Middle frontal gyrus (tissue), 1 donor: ENCODE measurements at regions not wholly inside any gene's neighbourhood (a gene's known extent, or its start where the extent isn't known, plus 50 kb on each side); places are given as distances from the start of the nearest gene placed in this dataset.
"Not testable (repeated sequence)": the region's sequence is repeated elsewhere in the genome, so short reads cannot be mapped to it uniquely, and the experiment has no call there.

Experiments
- DNase-seq: peaks from one replicate; pipeline ENCODE4 v3.0.0-alpha.2; 2015; ENCODE audit warnings: low spot score; ENCODE audit errors: extremely low spot score

DNA sequence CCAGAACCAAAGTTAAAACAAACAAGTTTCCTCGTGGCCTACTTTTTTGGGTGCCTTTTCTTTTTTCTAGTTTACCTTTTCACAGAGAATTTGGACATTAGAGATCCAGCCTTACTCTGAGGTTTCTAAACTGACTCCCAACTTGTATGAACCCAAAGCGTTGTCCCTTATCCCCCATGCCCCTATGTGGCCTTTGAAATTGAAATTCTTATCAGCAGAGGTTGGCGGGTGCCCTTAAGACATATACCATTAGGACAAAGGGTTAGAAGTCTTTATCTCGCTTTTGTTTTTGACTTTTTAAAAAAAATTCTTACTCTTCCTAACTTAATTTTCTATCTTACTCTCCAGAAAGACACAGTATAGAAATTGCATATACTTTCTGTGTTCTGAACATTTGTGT, 76.3 kb upstream of the C7orf33 start:
- no peak for DNase-seq

DNA sequence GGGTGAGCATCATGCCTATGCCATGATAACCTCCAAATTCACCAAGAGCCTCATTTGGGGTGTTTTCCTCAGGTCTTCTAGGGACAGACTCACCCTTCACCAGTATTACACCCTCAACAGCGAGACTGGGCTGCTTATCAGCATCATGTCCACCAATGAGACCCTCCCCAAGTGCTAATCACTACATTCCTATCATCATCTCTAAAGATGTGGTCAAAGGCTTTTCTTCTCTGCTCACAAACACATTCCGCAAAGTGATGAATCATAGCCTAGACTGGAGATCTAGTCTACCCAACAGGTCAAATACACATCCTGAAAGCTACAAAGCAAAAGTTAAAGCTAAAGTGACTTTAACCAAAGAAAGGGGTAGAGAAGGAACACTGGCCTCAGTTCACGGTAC, 75.3 kb upstream of the C7orf33 start:
- no peak for DNase-seq

DNA sequence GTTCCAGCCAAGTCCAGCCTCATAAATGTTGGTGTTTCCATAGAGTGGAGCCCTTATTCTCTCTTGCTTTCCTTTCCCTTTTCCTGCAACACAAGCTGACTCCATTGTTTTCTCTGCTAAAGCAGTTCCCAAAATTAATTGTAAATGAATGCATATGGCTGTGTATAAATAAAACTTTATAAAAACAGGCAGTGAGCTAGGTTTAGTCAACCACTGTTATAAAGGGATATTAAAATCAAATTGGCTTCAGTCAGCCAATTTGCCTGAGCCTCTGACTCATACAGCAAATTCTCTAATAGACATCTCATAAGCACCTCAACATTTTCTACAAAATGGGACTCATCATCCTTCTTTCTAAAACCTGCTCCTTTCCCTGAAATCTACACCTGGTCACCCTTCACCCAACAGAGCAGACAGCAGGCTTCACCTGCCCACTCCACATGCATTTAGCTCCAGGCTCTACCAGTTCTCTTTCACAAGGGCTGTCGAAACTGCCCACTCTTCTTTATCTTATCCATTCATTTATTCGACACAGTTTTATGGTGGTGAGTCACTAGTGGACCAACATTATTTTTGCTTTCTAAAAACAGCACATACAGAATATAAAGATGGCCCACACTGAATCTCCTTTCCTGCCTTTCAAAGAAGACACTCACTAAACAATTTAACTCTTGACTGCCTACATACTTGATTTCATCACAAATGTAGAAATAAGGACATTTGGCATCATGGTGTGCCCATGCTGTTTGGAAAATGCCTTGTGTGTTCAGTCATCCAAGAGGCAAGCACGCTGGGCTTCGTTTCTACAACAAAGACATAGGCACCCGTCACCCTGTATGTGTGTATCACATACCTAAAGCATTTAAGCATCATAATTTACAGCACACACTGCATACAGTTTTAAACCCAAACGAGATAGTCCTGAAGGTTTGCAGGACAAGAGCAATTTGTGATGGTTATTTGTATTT, 74.6 kb upstream of the C7orf33 start:
- no peak for DNase-seq

DNA sequence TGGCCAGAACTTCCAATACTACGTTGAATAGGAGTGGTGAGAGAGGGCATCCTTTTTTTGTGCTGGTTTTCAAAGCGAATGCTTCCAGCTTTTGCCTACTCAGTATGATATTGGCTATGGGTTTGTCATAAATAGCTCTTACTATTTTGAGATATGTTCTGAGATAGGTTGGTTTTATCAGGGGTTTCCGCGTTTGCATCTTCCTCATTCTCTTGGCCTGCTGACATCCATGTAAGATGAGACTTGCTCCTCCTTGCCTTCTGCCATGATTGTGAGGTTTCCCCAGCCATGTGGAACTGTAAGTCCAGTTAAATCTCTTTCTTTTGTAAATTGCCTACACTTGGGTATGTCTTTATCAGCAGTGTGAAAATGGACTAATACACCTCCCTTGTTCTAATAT, 71.2 kb upstream of the C7orf33 start:
- DNase-seq = not testable (repeated sequence)

DNA sequence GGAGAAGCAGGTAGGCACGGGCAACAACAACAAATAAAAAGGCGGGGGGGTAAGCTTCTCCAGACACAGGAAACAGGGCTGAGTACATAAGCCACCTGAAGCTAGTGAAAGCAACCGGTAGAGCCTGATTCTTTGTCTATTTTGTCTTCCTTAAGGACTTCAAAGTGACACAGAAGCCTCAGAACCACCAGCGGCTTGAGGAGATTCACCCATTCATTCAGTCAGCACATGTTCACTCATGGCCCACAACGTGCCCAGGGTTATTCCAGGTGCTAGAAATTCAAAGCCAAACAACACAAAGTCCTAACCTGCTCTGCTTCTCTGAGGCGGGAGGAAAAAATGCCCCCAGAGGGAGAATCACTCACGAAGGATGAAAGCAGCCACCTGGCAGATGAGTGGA, 69.3 kb upstream of the C7orf33 start:
- no peak for DNase-seq

DNA sequence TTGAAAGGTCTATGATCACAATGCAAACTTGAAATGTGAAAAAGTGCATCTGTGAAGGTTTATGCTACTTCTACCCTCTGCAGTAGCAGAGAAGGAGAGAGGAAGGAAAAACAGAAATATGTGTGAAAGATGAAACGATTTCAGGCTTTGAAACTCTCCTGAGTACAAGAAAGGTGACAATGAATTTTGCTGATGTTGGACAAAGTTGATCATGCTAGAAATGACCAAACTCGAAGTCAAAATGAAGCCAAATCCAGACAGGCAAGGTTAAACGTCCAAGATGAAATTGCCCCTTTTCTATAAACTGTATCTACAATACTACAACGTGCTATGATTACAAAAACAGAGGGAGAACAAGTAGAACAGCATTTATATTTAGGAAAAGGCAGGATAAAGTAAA, 67.0 kb upstream of the C7orf33 start:
- DNase-seq = no peak

DNA sequence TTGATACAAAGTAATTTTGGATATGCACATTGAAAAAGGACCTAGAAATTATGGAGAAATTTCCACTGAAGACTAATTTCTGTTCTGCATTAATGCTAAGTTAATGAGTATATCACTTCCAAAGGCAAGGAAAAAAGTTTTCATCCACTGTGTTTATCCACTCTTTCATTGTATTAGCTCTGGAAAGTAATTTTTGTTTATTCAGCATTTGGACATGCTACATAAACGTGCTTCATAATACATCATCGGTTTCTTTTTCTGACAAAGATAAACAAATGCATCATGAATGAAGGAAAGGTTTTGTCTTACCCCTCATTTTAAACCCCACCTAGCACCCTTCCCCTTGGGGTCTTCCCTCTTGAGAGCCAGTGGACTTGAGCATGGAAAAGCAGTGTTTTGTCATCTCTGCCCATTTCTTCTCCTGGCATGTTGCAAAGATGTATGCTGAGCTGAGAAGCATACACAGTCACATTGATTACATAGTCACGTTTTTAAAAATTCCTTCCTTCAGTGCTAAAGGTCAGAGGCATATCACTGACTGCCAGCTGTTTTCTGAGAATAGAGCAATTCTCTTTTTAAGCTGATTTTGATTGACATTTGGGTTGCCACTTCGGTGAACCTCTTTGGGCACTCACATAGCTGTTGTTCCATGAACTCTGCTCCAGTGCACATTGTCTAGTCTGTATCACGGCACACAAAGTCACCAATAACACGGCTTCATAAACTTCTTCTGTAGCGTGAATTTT, 65.9 kb upstream of the C7orf33 start:
- DNase-seq = no peak

DNA sequence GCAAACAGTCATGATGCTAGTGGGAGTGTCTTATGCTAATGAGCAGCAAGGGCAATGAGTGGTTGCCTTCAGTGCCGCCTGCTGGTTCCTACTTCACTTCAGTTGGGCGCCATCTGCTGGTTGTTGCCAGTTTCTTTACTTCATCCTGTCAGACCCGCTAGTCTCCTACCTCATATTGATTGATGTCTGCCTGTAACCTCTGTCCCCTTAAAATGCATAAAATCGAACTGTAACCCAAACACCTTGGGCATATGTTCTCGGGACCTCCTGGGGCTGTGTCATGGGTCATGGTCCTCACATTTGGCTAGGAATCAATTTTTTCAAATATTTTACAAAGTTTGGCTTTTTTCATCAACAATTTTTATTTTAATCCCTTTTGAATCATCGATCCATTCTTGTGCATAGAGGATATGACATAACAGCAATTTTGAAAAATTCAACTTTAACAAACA, 62.8 kb upstream of the C7orf33 start:
- DNase-seq = peak; percentile 6

DNA sequence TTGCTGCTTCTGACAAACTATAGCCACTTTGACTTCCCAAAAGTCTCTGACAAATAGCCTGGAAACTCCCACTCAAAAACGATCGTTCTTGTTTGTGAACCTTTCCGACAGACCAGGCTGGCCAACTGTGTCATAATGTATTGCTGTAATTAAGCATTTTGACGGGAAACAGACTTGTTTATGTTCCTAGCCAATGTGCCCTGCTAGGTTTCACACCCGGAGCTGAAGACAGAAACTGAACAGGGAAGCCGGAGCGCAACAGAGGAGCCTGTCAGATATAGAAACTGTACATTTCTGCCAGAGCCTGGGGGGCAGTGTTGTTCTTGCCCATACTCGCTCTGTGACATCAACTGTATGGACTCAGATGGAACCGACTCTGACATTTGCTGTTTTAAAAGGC, 55.3 kb upstream of the C7orf33 start:
- no peak for DNase-seq

DNA sequence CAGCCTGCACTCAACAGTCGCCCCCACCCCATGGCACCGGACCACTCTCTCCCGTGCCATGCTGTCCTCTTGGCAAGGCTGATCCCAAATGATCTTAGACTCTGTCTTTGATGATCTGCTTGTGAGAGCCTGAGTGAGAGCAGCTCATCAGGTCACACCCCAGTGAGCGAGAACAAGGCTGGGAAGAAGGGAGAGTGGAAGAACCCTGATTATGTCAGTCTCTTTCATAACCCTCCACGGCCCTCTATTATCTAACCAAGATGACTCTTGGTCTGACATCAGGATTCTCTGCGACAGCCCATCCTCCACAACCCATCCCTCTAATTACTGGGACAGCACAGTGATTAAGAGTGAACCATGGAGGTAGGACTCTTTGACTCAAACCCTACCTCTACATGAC, 53.1 kb upstream of the C7orf33 start:
- DNase-seq = no peak

DNA sequence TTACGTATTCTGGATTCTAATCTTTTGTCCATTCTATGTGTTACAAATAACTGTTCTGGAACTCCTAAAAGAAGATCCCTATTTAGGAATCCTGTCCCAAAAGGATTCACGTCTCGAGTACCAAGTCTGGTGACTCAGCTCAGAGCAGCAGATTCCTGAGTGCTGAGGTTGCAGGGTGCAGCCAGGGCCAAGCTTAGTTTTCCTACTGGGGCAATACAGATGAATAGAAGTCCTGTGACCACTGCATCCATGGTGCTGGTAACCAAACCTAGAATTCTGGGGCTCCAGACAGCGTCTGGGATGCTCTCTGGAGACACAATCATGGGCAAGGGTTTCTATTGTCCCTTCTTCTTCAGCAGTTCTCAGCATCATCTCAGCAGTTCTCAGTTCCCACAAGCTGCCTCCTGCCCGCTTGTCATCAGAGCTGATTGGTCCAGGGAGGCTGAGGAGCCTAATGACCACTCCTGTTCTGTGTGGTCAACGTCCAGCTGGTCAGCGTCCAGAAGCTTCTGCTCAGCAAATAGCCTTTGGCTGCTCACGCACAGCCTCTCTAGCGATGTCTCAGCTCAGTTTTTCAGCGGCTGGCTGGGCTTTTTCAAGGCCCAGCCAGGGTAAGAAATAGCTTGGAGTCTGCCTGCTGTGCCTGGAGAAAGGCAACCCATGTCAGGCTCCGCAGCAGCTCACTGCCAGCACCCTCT, 50.4 kb upstream of the C7orf33 start:
- no peak for DNase-seq
